GM23338 (cell line): ENCODE measurements at regions not wholly inside any gene's neighbourhood (a gene's known extent, or its start where the extent isn't known, plus 50 kb on each side); places are given as distances from the start of the nearest gene placed in this dataset.

ENCODE experiments used
- ATAC-seq: fragments of 200-7000 bp; cut with Tn5 transposase; 3 replicates; pipeline ENCODE4 v1.9.1; 2020
- DNase-seq: peaks from one replicate; pipeline ENCODE4 v3.0.0-alpha.2; 2015; ENCODE audit warnings: low spot score
- H2AFZ ChIP-seq: fragments of 200-600 bp; sonication (generic); 2 replicates; pipeline ENCODE4 v1.8.0; 2016; ENCODE audit warnings: antibody characterized with exemption, mild to moderate bottlenecking, moderate library complexity
- H3F3A ChIP-seq: fragments of 200-600 bp; sonication (generic); replicated peaks from 2 replicates; pipeline ENCODE4 v1.8.0; 2017; ENCODE audit warnings: antibody characterized with exemption, mixed run types, low read depth
- H3K27ac ChIP-seq: fragments of 200-600 bp; sonication (generic); 2 replicates; pipeline ENCODE4 v1.6.1; 2016; ENCODE audit warnings: low read depth
- H3K27me3 ChIP-seq: fragments of 200-600 bp; sonication (generic); 2 replicates; pipeline ENCODE4 v1.8.0; 2016; ENCODE audit warnings: mild to moderate bottlenecking, mixed run types, moderate library complexity; ENCODE audit not compliant: insufficient read depth
- H3K36me3 ChIP-seq: fragments of 200-600 bp; sonication (generic); 2 replicates; pipeline ENCODE4 v1.8.0; 2016; ENCODE audit warnings: mild to moderate bottlenecking; ENCODE audit not compliant: insufficient read depth
- H3K4me1 ChIP-seq: fragments of 200-600 bp; sonication (generic); 2 replicates; pipeline ENCODE4 v1.8.0; 2016; ENCODE audit warnings: mild to moderate bottlenecking, moderate library complexity; ENCODE audit not compliant: insufficient read depth
- H3K4me2 ChIP-seq: fragments of 200-600 bp; sonication (generic); 2 replicates; pipeline ENCODE4 v1.7.1; 2017; ENCODE audit warnings: mixed run types
- H3K4me3 ChIP-seq: fragments of 200-600 bp; sonication (generic); 2 replicates; pipeline ENCODE4 v1.6.1; 2016; ENCODE audit warnings: mixed run types
- H3K79me2 ChIP-seq: fragments of 200-600 bp; sonication (generic); replicated peaks from 2 replicates; pipeline ENCODE4 v1.8.0; 2017; ENCODE audit warnings: mild to moderate bottlenecking; ENCODE audit not compliant: insufficient read depth
- H3K9me2 ChIP-seq: fragments of 200-600 bp; sonication (generic); 2 replicates; pipeline ENCODE4 v1.8.0; 2017; ENCODE audit not compliant: insufficient read depth
- H4K20me1 ChIP-seq: fragments of 200-600 bp; sonication (generic); replicated peaks from 2 replicates; pipeline ENCODE4 v1.8.0; 2017; ENCODE audit warnings: mild to moderate bottlenecking; ENCODE audit not compliant: insufficient read depth
- H3K27ac Mint-ChIP-seq: 2 replicates; pipeline ENCODE4 v1.8.0; 2020; ENCODE audit warnings: inconsistent platforms, mild to moderate bottlenecking, moderate library complexity, mixed read lengths
- H3K27me3 Mint-ChIP-seq: 3 replicates; pipeline ENCODE4 v1.8.0; 2022; ENCODE audit warnings: low read depth, mild to moderate bottlenecking, moderate library complexity, mixed read lengths, inconsistent platforms; ENCODE audit not compliant: insufficient read depth, poor library complexity
- H3K36me3 Mint-ChIP-seq: 3 replicates; pipeline ENCODE4 v1.8.0; 2021; ENCODE audit warnings: low read depth, mild to moderate bottlenecking, inconsistent platforms, moderate library complexity, mixed read lengths
- H3K4me1 Mint-ChIP-seq: 3 replicates; pipeline ENCODE4 v1.8.0; 2020; ENCODE audit warnings: mild to moderate bottlenecking, inconsistent platforms, mixed read lengths
- H3K4me3 Mint-ChIP-seq: 3 replicates; pipeline ENCODE4 v1.8.0; 2021; ENCODE audit warnings: moderate library complexity, mild to moderate bottlenecking, inconsistent platforms, mixed read lengths
- H3K9me3 Mint-ChIP-seq: 3 replicates; pipeline ENCODE4 v1.8.0; 2020; ENCODE audit warnings: moderate library complexity, mild to moderate bottlenecking, inconsistent platforms, mixed read lengths
- EZH2 ChIP-seq: fragments of 200-600 bp; sonication (generic); IDR thresholded peaks from one replicate; pipeline ENCODE4 v1.8.0; 2017; ENCODE audit warnings: antibody characterized with exemption, mild to moderate bottlenecking, low read depth; ENCODE audit not compliant: unreplicated experiment
- JUNB ChIP-seq: IDR thresholded peaks from one replicate; pipeline ENCODE4 v1.6.1; 2016; ENCODE audit warnings: antibody characterized with exemption; ENCODE audit not compliant: unreplicated experiment
- STAT1 ChIP-seq: IDR thresholded peaks from one replicate; pipeline ENCODE4 v1.6.1; 2016; ENCODE audit warnings: antibody characterized with exemption; ENCODE audit not compliant: unreplicated experiment
- ZNF114 ChIP-seq: fragments of 250-450 bp; sonication (Bioruptor Pico); IDR thresholded peaks from 2 replicates; pipeline ENCODE4 v1.5.0; 2020; ENCODE audit warnings: mild to moderate bottlenecking, moderate library complexity
- ZNF331 ChIP-seq: fragments of 250-450 bp; sonication (Bioruptor Pico); IDR thresholded peaks from 2 replicates; pipeline ENCODE4 v1.5.0; 2020; ENCODE audit warnings: low read depth, mild to moderate bottlenecking, moderate library complexity
- TF ChIP-seq, protein P1 (sequence below): IDR thresholded peaks from 2 replicates; pipeline ENCODE4 v1.6.1; 2016; ENCODE audit warnings: antibody characterized with exemption
- TF ChIP-seq, protein P2 (sequence below): IDR thresholded peaks from one replicate; pipeline ENCODE4 v1.6.1; 2018; ENCODE audit warnings: antibody characterized with exemption; ENCODE audit not compliant: unreplicated experiment
- TF ChIP-seq, protein P3 (sequence below): fragments of 250-450 bp; sonication (Bioruptor Pico); IDR thresholded peaks from 2 replicates; pipeline ENCODE4 v1.5.0; 2020; ENCODE audit warnings: mild to moderate bottlenecking, moderate library complexity
- TF ChIP-seq, protein P4 (sequence below), 2 experiments: fragments of 200-600 bp in 1 of 2; sonication (generic) in 1 of 2; conservative IDR thresholded peaks; 2 replicates each; pipeline versions ENCODE4 v1.5.1 to v1.6.1; 2016 to 2017; ENCODE audit warnings: antibody characterized with exemption in 2 of 2, low read depth in 2 of 2, mild to moderate bottlenecking in 2 of 2, moderate library complexity in 1 of 2

DNA sequence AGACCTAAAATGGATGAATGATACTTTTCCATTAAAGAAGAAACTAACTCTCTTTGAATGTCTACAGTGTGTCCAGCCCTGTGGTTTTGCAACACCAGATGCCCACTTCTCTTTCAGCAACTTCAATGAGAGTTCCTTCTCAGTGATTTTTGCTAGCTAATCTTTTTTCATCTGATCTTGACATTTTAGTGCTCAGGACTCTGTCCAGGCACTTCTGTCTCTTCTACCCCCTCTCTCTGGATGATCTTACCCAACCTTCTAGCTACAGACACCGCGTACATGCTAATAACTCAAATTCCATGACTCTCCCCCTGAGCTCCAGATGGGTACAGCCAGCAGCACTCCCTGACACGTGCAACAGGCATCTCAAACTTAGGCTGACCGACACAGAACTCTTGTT is 161.1 kb upstream of the FOXN3 start:
- H4K20me1 ChIP-seq, result peaks cover 9% of the 10 kb centered on the region
- peak overlapping the region; percentile 67; the same call in 1 of the 2 replicates for H3K4me2 ChIP-seq
- peaks cover 4% of the 10 kb centered on the region for H3K27me3 Mint-ChIP-seq
- peaks cover 45% of the 10 kb centered on the region for H3K4me1 Mint-ChIP-seq
- H3K4me1 ChIP-seq, result peaks cover 46% of the 10 kb centered on the region
- peaks cover 16% of the 10 kb centered on the region; the same call in 1 of the 2 replicates for H3F3A ChIP-seq
- no peak overlapping the region for H2AFZ ChIP-seq
- ATAC-seq (no peak), DNase-seq (no peak)
- no peak overlapping the region for H3K4me3 ChIP-seq
- peaks cover 36% of the 10 kb centered on the region for H3K36me3 Mint-ChIP-seq
- peaks cover 8% of the 10 kb centered on the region for H3K36me3 ChIP-seq
- H3K79me2 ChIP-seq, result peaks cover 93% of the 10 kb centered on the region
- TF ChIP-seq ZNF114 (CRISPR knock-in tag), result no peak
- H3K9me2 ChIP-seq, result no peaks in the 10 kb centered on the region
- H3K4me3 Mint-ChIP-seq, result no peak overlapping the region
- H3K27me3 ChIP-seq, result no peaks in the 10 kb centered on the region
- H3K27ac Mint-ChIP-seq, result no peak overlapping the region; the same call in 1 of the 2 replicates
- H3K9me3 Mint-ChIP-seq, result no peaks in the 10 kb centered on the region
- peak overlapping the region; percentile 85 for H3K27ac ChIP-seq

DNA sequence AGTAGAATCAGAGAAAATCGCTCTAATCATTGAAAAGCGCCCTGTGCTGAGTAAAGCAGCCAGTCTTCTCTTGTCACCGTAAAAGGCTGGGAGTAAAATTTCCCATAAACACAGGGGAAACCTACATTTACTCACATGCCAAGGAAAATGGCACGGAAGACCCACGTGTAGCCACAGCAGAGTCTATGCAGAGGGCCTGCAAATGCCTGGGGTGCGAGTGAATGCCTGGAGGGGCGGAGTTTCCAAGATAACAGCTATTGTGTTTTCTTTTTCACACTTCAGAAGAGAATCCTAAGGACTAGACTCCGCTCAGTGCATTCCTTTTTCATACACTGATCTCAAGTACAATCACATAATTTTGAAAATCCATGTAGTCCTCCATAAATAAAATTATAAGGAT is 159.9 kb upstream of the FOXN3 start:
- peak; percentile 75 for DNase-seq
- ATAC-seq, result peak; percentile 85
- peak overlapping the region; percentile 73; the same call in 1 of the 2 replicates for H3K27ac Mint-ChIP-seq
- no peaks in the 10 kb centered on the region for H3K36me3 ChIP-seq
- peak overlapping the region; percentile 67 for H3K4me2 ChIP-seq
- peaks cover 4% of the 10 kb centered on the region for H3K27me3 Mint-ChIP-seq
- H3K4me1 Mint-ChIP-seq, result peaks cover 51% of the 10 kb centered on the region
- H3F3A ChIP-seq, result peaks cover 16% of the 10 kb centered on the region; the same call in 1 of the 2 replicates
- H3K9me2 ChIP-seq, result no peaks in the 10 kb centered on the region
- H3K4me1 ChIP-seq, result peaks cover 46% of the 10 kb centered on the region
- H4K20me1 ChIP-seq, result peaks cover 9% of the 10 kb centered on the region; the same call in 1 of the 2 replicates
- H3K9me3 Mint-ChIP-seq, result no peaks in the 10 kb centered on the region
- H2AFZ ChIP-seq, result no peak overlapping the region
- no peaks in the 10 kb centered on the region for H3K27me3 ChIP-seq
- peak overlapping the region; percentile 85 for H3K27ac ChIP-seq
- H3K4me3 Mint-ChIP-seq, result peak overlapping the region; percentile 42
- H3K4me3 ChIP-seq, result peak overlapping the region; percentile 36
- H3K36me3 Mint-ChIP-seq, result peaks cover 36% of the 10 kb centered on the region
- H3K79me2 ChIP-seq, result peaks cover 93% of the 10 kb centered on the region
- TF ChIP-seq, protein P1, sequence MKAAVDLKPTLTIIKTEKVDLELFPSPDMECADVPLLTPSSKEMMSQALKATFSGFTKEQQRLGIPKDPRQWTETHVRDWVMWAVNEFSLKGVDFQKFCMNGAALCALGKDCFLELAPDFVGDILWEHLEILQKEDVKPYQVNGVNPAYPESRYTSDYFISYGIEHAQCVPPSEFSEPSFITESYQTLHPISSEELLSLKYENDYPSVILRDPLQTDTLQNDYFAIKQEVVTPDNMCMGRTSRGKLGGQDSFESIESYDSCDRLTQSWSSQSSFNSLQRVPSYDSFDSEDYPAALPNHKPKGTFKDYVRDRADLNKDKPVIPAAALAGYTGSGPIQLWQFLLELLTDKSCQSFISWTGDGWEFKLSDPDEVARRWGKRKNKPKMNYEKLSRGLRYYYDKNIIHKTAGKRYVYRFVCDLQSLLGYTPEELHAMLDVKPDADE, result no peak
- TF ChIP-seq, protein P2, sequence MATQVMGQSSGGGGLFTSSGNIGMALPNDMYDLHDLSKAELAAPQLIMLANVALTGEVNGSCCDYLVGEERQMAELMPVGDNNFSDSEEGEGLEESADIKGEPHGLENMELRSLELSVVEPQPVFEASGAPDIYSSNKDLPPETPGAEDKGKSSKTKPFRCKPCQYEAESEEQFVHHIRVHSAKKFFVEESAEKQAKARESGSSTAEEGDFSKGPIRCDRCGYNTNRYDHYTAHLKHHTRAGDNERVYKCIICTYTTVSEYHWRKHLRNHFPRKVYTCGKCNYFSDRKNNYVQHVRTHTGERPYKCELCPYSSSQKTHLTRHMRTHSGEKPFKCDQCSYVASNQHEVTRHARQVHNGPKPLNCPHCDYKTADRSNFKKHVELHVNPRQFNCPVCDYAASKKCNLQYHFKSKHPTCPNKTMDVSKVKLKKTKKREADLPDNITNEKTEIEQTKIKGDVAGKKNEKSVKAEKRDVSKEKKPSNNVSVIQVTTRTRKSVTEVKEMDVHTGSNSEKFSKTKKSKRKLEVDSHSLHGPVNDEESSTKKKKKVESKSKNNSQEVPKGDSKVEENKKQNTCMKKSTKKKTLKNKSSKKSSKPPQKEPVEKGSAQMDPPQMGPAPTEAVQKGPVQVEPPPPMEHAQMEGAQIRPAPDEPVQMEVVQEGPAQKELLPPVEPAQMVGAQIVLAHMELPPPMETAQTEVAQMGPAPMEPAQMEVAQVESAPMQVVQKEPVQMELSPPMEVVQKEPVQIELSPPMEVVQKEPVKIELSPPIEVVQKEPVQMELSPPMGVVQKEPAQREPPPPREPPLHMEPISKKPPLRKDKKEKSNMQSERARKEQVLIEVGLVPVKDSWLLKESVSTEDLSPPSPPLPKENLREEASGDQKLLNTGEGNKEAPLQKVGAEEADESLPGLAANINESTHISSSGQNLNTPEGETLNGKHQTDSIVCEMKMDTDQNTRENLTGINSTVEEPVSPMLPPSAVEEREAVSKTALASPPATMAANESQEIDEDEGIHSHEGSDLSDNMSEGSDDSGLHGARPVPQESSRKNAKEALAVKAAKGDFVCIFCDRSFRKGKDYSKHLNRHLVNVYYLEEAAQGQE, result no peak
- TF ChIP-seq EZH2 (no peak), ZNF331 (CRISPR knock-in tag) (no peak), JUNB (no peak), STAT1 (no peak), ZNF114 (CRISPR knock-in tag) (no peak)
- TF ChIP-seq, protein P3, sequence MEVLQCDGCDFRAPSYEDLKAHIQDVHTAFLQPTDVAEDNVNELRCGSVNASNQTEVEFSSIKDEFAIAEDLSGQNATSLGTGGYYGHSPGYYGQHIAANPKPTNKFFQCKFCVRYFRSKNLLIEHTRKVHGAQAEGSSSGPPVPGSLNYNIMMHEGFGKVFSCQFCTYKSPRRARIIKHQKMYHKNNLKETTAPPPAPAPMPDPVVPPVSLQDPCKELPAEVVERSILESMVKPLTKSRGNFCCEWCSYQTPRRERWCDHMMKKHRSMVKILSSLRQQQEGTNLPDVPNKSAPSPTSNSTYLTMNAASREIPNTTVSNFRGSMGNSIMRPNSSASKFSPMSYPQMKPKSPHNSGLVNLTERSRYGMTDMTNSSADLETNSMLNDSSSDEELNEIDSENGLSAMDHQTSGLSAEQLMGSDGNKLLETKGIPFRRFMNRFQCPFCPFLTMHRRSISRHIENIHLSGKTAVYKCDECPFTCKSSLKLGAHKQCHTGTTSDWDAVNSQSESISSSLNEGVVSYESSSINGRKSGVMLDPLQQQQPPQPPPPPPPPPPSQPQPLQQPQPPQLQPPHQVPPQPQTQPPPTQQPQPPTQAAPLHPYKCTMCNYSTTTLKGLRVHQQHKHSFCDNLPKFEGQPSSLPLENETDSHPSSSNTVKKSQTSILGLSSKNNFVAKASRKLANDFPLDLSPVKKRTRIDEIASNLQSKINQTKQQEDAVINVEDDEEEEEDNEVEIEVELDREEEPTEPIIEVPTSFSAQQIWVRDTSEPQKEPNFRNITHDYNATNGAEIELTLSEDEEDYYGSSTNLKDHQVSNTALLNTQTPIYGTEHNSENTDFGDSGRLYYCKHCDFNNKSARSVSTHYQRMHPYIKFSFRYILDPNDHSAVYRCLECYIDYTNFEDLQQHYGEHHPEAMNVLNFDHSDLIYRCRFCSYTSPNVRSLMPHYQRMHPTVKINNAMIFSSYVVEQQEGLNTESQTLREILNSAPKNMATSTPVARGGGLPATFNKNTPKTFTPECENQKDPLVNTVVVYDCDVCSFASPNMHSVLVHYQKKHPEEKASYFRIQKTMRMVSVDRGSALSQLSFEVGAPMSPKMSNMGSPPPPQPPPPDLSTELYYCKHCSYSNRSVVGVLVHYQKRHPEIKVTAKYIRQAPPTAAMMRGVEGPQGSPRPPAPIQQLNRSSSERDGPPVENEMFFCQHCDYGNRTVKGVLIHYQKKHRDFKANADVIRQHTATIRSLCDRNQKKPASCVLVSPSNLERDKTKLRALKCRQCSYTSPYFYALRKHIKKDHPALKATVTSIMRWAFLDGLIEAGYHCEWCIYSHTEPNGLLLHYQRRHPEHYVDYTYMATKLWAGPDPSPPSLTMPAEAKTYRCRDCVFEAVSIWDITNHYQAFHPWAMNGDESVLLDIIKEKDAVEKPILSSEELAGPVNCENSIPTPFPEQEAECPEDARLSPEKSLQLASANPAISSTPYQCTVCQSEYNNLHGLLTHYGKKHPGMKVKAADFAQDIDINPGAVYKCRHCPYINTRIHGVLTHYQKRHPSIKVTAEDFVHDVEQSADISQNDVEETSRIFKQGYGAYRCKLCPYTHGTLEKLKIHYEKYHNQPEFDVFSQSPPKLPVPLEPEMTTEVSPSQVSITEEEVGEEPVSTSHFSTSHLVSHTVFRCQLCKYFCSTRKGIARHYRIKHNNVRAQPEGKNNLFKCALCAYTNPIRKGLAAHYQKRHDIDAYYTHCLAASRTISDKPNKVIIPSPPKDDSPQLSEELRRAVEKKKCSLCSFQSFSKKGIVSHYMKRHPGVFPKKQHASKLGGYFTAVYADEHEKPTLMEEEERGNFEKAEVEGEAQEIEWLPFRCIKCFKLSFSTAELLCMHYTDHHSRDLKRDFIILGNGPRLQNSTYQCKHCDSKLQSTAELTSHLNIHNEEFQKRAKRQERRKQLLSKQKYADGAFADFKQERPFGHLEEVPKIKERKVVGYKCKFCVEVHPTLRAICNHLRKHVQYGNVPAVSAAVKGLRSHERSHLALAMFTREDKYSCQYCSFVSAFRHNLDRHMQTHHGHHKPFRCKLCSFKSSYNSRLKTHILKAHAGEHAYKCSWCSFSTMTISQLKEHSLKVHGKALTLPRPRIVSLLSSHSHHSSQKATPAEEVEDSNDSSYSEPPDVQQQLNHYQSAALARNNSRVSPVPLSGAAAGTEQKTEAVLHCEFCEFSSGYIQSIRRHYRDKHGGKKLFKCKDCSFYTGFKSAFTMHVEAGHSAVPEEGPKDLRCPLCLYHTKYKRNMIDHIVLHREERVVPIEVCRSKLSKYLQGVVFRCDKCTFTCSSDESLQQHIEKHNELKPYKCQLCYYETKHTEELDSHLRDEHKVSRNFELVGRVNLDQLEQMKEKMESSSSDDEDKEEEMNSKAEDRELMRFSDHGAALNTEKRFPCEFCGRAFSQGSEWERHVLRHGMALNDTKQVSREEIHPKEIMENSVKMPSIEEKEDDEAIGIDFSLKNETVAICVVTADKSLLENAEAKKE (CRISPR knock-in tag), result no peak
- TF ChIP-seq, protein P4, sequence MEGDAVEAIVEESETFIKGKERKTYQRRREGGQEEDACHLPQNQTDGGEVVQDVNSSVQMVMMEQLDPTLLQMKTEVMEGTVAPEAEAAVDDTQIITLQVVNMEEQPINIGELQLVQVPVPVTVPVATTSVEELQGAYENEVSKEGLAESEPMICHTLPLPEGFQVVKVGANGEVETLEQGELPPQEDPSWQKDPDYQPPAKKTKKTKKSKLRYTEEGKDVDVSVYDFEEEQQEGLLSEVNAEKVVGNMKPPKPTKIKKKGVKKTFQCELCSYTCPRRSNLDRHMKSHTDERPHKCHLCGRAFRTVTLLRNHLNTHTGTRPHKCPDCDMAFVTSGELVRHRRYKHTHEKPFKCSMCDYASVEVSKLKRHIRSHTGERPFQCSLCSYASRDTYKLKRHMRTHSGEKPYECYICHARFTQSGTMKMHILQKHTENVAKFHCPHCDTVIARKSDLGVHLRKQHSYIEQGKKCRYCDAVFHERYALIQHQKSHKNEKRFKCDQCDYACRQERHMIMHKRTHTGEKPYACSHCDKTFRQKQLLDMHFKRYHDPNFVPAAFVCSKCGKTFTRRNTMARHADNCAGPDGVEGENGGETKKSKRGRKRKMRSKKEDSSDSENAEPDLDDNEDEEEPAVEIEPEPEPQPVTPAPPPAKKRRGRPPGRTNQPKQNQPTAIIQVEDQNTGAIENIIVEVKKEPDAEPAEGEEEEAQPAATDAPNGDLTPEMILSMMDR (conservative IDR thresholded peaks at IDR 0.05; ENCODE audit: low read depth in 2 of 2), result no peak
